Thoracic aorta (tissue), 2 donors: ENCODE measurements at regions not wholly inside any gene's neighbourhood (a gene's known extent, or its start where the extent isn't known, plus 50 kb on each side); places are given as distances from the start of the nearest gene placed in this dataset.

Source experiments
- ATAC-seq: fragments of 150-250 bp; one replicate; pipeline ENCODE4 v1.8.0; 2017; ENCODE audit warnings: low read depth; ENCODE audit not compliant: insufficient number of reproducible peaks, low FRiP score
- DNase-seq: peaks from one replicate; pipeline ENCODE4 v3.0.0-alpha.2; 2020; ENCODE audit warnings: low spot score
- H3K27ac ChIP-seq, 2 donors: fragments of 200-600 bp; sonication (generic); 1 replicate in 1 of 2; 2 replicates in 1 of 2; pipeline ENCODE4 v1.5.1; 2016; ENCODE audit warnings: mild to moderate bottlenecking in 2 of 2, moderate library complexity in 2 of 2
- H3K27me3 ChIP-seq: fragments of 200-600 bp; sonication (generic); replicated peaks from 2 replicates; pipeline ENCODE4 v1.6.0; 2016; ENCODE audit warnings: mild to moderate bottlenecking; ENCODE audit not compliant: insufficient read depth
- H3K36me3 ChIP-seq: fragments of 200-600 bp; sonication (generic); one replicate; pipeline ENCODE4 v1.5.1; 2016
- H3K4me1 ChIP-seq, 2 donors: fragments of 200-600 bp; sonication (generic); 1 replicate in 1 of 2; 2 replicates in 1 of 2; pipeline versions ENCODE4 v1.5.1 to v1.6.0; 2016; ENCODE audit warnings: low read depth in 2 of 2, mild to moderate bottlenecking in 1 of 2; ENCODE audit not compliant: control insufficient read depth in 1 of 2
- H3K4me3 ChIP-seq: fragments of 200-600 bp; sonication (generic); 2 replicates; pipeline ENCODE4 v1.5.1; 2016; ENCODE audit warnings: mild to moderate bottlenecking
- H3K9me3 ChIP-seq: fragments of 200-600 bp; sonication (generic); 2 replicates; pipeline ENCODE4 v1.5.1; 2016
- TF ChIP-seq, protein P1 (sequence below): fragments of 200-600 bp; sonication (generic); IDR thresholded peaks from one replicate; pipeline ENCODE4 v1.5.1; 2019; ENCODE audit warnings: antibody characterized with exemption

DNA sequence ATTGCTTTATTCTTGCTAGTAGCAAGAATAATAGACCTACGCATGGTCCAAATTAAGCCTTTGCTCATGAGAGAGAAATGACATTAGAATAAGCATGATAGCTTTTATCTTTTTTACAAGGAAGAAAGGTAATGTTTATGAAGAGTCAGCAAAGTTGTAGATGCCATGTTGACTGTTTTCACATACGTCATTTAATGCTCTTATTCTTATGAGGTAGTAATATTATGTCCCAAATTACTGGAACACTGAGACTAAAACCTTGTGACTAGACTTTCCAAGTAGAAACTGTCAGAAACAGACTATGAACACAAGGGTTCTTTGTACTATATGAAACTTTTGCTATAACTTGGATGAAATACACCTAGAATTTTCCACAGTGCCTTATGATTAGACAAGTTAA is 552.8 kb upstream of the SLC8A1 start:
- no peaks in the 10 kb centered on the region for H3K4me1 ChIP-seq
- ATAC-seq (no peak), DNase-seq (no peak)
- H3K36me3 ChIP-seq: no peaks in the 10 kb centered on the region
- H3K4me3 ChIP-seq: no peak overlapping the region
- H3K9me3 ChIP-seq: no peaks in the 10 kb centered on the region
- H3K27ac ChIP-seq: no peak overlapping the region
- H3K27me3 ChIP-seq: no peaks in the 10 kb centered on the region
- TF ChIP-seq, protein P1, sequence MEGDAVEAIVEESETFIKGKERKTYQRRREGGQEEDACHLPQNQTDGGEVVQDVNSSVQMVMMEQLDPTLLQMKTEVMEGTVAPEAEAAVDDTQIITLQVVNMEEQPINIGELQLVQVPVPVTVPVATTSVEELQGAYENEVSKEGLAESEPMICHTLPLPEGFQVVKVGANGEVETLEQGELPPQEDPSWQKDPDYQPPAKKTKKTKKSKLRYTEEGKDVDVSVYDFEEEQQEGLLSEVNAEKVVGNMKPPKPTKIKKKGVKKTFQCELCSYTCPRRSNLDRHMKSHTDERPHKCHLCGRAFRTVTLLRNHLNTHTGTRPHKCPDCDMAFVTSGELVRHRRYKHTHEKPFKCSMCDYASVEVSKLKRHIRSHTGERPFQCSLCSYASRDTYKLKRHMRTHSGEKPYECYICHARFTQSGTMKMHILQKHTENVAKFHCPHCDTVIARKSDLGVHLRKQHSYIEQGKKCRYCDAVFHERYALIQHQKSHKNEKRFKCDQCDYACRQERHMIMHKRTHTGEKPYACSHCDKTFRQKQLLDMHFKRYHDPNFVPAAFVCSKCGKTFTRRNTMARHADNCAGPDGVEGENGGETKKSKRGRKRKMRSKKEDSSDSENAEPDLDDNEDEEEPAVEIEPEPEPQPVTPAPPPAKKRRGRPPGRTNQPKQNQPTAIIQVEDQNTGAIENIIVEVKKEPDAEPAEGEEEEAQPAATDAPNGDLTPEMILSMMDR: no peak

DNA sequence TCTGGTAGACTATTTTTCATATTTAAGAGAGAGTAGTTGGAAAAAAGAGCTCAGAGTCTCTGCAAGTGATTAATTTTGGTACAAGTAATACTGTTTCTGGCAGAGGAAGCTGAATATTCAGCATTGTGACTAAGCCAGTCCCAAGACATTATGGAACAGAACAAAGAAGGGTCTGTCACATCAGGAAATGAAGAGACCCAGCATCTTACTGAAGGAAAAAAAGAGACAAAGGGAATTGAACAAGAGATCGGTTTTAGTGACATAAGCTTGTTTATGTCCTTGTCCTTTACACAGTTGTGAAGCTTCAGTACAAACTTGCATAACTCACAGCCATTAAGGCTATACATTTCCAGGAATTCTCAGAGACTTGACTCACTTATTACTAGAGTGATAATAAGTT is 568.5 kb upstream of the SLC8A1 start:
- TF ChIP-seq, protein P1: no peak
- H3K9me3 ChIP-seq: no peaks in the 10 kb centered on the region
- H3K36me3 ChIP-seq: no peaks in the 10 kb centered on the region
- no peak for ATAC-seq
- H3K4me3 ChIP-seq: no peak overlapping the region
- no peak overlapping the region for H3K27ac ChIP-seq
- H3K4me1 ChIP-seq: no peaks in the 10 kb centered on the region
- no peaks in the 10 kb centered on the region for H3K27me3 ChIP-seq
- no peak for DNase-seq

DNA sequence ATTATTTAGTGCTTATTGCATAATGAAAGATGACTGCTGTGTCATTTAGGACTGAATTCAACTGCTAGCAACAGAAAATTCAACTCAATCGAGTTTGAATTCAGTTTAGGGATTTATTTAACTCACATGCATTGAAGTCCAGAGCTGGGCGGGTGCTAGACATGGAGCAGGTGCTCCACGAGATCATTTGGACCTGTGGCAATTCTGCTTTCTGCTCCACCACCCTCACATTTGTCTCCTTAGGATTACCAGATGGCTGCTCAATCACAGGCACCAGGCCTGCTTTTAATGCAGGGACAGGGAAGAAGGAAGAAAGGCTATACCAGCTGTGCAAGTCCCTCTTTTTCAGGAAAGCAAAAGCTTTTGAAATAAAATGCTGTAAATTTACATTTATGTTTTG is 572.9 kb upstream of the SLC8A1 start:
- TF ChIP-seq, protein P1: no peak
- H3K4me1 ChIP-seq: no peaks in the 10 kb centered on the region
- H3K4me3 ChIP-seq: no peak overlapping the region
- ATAC-seq (no peak), DNase-seq (no peak)
- no peaks in the 10 kb centered on the region for H3K36me3 ChIP-seq
- H3K27ac ChIP-seq: no peak overlapping the region
- no peaks in the 10 kb centered on the region for H3K27me3 ChIP-seq
- no peaks in the 10 kb centered on the region for H3K9me3 ChIP-seq

DNA sequence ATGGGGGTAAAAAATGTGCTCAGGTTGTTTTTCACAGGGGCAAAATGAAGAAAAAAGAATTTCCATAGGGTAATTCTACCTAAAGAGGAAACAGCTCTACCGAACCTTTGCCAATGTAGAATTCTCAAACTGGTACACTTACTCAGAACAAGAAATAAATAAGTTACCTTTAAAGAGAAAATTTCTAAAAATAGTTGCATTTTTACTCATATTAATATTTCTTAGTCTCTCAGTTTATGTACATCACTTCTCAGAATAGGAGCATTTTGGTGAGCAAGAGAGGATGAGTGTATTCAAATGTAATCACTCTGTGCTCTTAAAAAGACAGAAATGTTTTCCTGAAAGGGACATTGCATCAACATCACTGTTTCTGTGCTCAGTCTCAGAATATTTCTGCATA is 574.7 kb upstream of the SLC8A1 start:
- TF ChIP-seq, protein P1: no peak
- DNase-seq (no peak), ATAC-seq (no peak)
- Histone ChIP-seq H3K4me3 (no peak overlapping the region), H3K36me3 (no peaks in the 10 kb centered on the region), H3K9me3 (no peaks in the 10 kb centered on the region), H3K27ac (no peak overlapping the region), H3K27me3 (no peaks in the 10 kb centered on the region), H3K4me1 (no peaks in the 10 kb centered on the region)

DNA sequence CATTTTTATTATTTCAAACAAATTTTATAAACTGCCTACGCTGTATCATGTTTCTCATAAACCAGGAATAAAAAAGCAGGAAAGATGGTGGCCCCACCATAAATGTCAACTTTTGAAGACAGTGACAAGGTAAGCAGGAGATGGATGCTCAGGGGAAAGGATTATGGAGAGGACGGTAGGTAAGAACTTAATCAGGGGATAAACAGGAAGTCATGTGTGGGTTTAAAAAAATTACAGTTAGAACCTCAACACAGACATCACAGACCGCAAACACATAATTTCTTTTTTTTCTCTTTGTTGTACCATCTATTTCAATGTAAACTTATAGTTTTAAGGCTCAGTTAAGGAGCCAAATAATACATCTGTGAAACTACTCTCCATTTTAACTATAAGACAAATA is 575.2 kb upstream of the SLC8A1 start:
- no peaks in the 10 kb centered on the region for H3K9me3 ChIP-seq
- TF ChIP-seq, protein P1: no peak
- no peak for DNase-seq

More for the DNA sequence above, 575.2 kb upstream of the SLC8A1 start:
- Histone ChIP-seq H3K4me3 (no peak overlapping the region), H3K27me3 (no peaks in the 10 kb centered on the region), H3K4me1 (no peaks in the 10 kb centered on the region), H3K27ac (no peak overlapping the region), H3K36me3 (no peaks in the 10 kb centered on the region)
- ATAC-seq: no peak
